Cardiac muscle cell (in vitro differentiated cells and primary cell): ENCODE measurements at regions not wholly inside any gene's neighbourhood (a gene's known extent, or its start where the extent isn't known, plus 50 kb on each side); places are given as distances from the start of the nearest gene placed in this dataset.

ENCODE experiments used
- DNase-seq, 2 donors: peaks; one replicate each; pipeline versions ENCODE4 v3.0.0 to v3.0.0-alpha.2; 2010 to 2017; ENCODE audit warnings: low read depth in 1 of 2, low spot score in 1 of 2
- H3K27ac ChIP-seq: fragments of 200-600 bp; sonication (generic); 2 replicates; pipeline ENCODE4 v1.5.1; 2016
- H3K27me3 ChIP-seq: fragments of 200-600 bp; sonication (generic); 2 replicates; pipeline ENCODE4 v1.6.0; 2016; ENCODE audit warnings: control low read depth
- H3K36me3 ChIP-seq: fragments of 200-600 bp; sonication (generic); 2 replicates; pipeline ENCODE4 v1.5.1; 2016; ENCODE audit warnings: control low read depth
- H3K4me1 ChIP-seq: fragments of 200-600 bp; sonication (generic); 2 replicates; pipeline ENCODE4 v1.8.1; 2017; ENCODE audit warnings: low read depth, mild to moderate bottlenecking, mixed run types
- H3K4me3 ChIP-seq: fragments of 200-600 bp; sonication (generic); 2 replicates; pipeline ENCODE4 v1.5.1; 2016; ENCODE audit warnings: mild to moderate bottlenecking
- H3K9me3 ChIP-seq: fragments of 200-600 bp; sonication (generic); 2 replicates; pipeline ENCODE4 v1.5.1; 2017; ENCODE audit warnings: low read depth, mild to moderate bottlenecking, control low read depth
- TF ChIP-seq, protein P1 (sequence below): IDR thresholded peaks from 2 replicates; pipeline ENCODE4 v1.5.1; 2012; ENCODE audit warnings: low read depth, mild to moderate bottlenecking, low read length

DNA sequence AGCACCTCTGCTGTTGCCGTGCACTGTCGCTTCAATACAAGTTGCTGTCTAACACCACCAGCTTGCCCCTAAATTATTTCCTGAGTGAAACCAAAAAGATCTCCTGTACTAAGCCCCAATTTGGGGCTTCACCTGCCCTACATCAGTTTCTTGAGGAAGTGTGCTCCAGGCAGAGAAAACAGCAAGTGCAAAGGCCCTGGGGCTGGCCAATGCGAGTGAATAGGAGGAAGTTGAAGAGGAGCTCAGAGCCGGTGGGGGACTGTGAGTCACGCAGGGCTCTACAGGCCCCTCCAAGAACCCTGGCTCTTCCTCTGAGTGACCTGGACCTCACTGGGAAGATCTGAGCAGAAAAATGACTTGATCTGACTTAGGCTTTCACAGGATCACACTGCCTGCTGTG, 117.2 kb downstream of the IPO8 start:
- Histone ChIP-seq H3K4me3 (no peak overlapping the region), H3K9me3 (no peaks in the 10 kb centered on the region), H3K27me3 (no peaks in the 10 kb centered on the region), H3K36me3 (no peaks in the 10 kb centered on the region), H3K27ac (no peak overlapping the region), H3K4me1 (no peaks in the 10 kb centered on the region)
- TF ChIP-seq, protein P1, sequence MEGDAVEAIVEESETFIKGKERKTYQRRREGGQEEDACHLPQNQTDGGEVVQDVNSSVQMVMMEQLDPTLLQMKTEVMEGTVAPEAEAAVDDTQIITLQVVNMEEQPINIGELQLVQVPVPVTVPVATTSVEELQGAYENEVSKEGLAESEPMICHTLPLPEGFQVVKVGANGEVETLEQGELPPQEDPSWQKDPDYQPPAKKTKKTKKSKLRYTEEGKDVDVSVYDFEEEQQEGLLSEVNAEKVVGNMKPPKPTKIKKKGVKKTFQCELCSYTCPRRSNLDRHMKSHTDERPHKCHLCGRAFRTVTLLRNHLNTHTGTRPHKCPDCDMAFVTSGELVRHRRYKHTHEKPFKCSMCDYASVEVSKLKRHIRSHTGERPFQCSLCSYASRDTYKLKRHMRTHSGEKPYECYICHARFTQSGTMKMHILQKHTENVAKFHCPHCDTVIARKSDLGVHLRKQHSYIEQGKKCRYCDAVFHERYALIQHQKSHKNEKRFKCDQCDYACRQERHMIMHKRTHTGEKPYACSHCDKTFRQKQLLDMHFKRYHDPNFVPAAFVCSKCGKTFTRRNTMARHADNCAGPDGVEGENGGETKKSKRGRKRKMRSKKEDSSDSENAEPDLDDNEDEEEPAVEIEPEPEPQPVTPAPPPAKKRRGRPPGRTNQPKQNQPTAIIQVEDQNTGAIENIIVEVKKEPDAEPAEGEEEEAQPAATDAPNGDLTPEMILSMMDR, result no peak
- DNase-seq, result no peak

DNA sequence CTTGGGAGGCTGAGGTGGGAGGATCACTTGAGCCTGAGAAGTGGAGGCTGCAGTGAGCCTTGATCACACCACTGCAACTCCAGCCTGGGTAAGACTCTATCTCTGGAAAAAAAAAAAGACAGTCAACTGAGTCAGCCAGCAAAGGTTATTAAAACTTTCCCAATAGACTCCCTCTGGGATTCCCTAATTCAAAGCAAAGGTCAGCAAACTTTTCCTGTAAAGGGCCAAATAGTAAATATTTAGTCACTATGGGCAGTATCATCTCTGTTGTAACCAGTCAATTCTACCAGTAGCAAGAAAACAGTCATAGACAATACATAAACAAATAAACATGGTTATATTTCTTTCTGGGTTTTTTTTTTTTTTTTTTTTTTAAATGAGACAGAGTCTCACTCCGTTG, 122.5 kb downstream of the IPO8 start:
- H3K4me3 ChIP-seq, result no peak overlapping the region
- H3K4me1 ChIP-seq, result no peaks in the 10 kb centered on the region
- DNase-seq, result no peak
- no peaks in the 10 kb centered on the region for H3K27me3 ChIP-seq
- no peaks in the 10 kb centered on the region for H3K36me3 ChIP-seq
- no peak overlapping the region for H3K27ac ChIP-seq
- H3K9me3 ChIP-seq, result no peaks in the 10 kb centered on the region
- TF ChIP-seq, protein P1, result no peak

DNA sequence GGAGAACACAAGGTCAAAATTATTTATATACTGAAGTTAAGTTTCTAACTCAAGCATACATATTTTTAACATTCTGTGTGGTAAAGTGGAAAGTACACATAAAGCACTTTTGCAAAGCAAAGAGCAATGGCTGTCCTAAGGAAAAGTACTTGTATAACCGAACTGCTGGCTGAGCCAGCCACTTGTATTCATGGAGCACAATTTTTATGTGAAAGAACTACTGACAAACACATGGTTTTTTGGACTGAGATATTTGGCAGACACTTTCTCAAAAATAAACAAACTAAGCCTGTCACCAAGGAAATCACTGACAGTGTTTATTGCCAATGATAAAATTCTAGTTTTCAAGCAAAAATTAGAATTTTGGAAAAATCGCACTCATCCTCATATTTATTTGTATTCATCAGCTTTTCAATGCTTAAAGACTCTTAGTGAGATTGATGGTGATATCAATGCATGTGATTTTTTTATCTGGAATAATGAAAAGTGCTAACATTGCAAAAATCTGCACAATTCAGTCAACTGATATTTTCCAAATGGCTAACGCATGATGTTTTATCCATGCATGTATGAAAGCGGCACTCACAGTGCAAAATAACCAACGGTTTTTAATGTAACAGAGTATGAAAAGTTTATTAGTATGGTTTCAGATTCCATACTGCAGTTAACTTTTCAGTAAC, 125.3 kb downstream of the IPO8 start:
- H3K4me1 ChIP-seq, result no peaks in the 10 kb centered on the region
- no peaks in the 10 kb centered on the region for H3K36me3 ChIP-seq
- H3K4me3 ChIP-seq, result no peak overlapping the region
- no peaks in the 10 kb centered on the region for H3K9me3 ChIP-seq
- peak in 1 of 2 donors; percentile 4 for DNase-seq
- TF ChIP-seq, protein P1, result no peak
- no peak overlapping the region for H3K27ac ChIP-seq
- no peaks in the 10 kb centered on the region for H3K27me3 ChIP-seq

DNA sequence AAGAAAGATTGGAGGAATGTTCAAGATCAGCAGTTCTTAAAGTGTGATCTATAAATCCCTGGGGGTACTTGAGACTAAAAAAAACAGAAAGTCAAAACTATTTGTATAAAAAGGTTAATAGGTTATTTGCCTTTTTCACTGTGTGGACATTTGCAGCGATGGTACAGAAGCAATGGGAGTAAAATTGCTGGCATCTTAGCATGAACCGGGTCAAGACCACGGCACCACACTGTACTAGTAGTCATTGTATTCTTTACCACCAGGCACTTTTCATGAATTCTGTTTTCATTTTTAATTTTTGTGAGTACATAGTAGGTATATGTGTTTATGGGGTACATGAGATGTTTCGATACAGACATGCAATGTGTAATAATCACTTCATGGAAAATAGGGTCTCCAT, 126.2 kb downstream of the IPO8 start:
- TF ChIP-seq, protein P1, result no peak
- H3K4me3 ChIP-seq, result no peak overlapping the region
- no peaks in the 10 kb centered on the region for H3K27me3 ChIP-seq
- H3K36me3 ChIP-seq, result no peaks in the 10 kb centered on the region
- H3K4me1 ChIP-seq, result no peaks in the 10 kb centered on the region
- H3K9me3 ChIP-seq, result no peaks in the 10 kb centered on the region
- no peak for DNase-seq
- no peak overlapping the region for H3K27ac ChIP-seq

DNA sequence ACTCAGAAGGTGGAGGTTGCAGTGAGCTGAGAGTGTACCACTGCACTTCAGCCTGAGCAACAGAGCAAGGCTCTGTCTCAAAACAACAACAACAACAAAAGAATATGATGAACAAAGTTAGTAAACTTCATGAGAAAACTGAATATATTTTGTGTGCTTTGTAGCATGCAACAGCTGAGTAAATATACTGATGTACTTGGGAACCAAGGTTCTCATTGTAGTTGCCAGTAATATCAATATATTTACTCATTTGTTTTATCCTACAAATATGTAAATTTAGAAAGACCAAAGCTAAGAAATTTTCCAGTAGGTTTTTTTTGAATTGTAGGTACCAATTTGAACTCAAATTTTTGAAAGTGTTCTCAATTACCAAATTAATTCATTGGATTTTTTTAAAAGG, 127.2 kb downstream of the IPO8 start:
- Histone ChIP-seq H3K9me3 (no peaks in the 10 kb centered on the region), H3K4me3 (no peak overlapping the region), H3K36me3 (no peaks in the 10 kb centered on the region), H3K27ac (no peak overlapping the region), H3K4me1 (no peaks in the 10 kb centered on the region), H3K27me3 (no peaks in the 10 kb centered on the region)
- no peak for DNase-seq
- TF ChIP-seq, protein P1, result no peak
